Astrocyte (in vitro differentiated cells and primary cell): ENCODE measurements at regions not wholly inside any gene's neighbourhood (a gene's known extent, or its start where the extent isn't known, plus 50 kb on each side); places are given as distances from the start of the nearest gene placed in this dataset.

Experiments used
- DNase-seq: peaks from one replicate; pipeline ENCODE4 v3.0.0-alpha.2; 2010; ENCODE audit warnings: low read depth
- FAIRE-seq: peaks from 2 replicates; lab custom pipeline; 2011; peaks lifted over from hg19 to GRCh38; lab: Jason Lieb, UNC
- H2AFZ ChIP-seq: 2 replicates; pipeline ENCODE4 v1.6.0; 2012; ENCODE audit warnings: low read depth, low read length, inconsistent platforms
- H3K27ac ChIP-seq: 2 replicates; pipeline ENCODE4 v1.5.1; 2011; ENCODE audit warnings: low read depth, low read length, inconsistent platforms
- H3K27me3 ChIP-seq: 2 replicates; pipeline ENCODE4 v1.6.0; 2011; ENCODE audit warnings: low read length, inconsistent platforms; ENCODE audit not compliant: insufficient read depth
- H3K36me3 ChIP-seq: 2 replicates; pipeline ENCODE4 v1.5.1; 2011; ENCODE audit warnings: low read length, inconsistent platforms; ENCODE audit not compliant: insufficient read depth
- H3K4me1 ChIP-seq: 2 replicates; pipeline ENCODE4 v1.5.1; 2011; ENCODE audit warnings: low read length, inconsistent platforms; ENCODE audit not compliant: insufficient read depth
- H3K4me2 ChIP-seq: 2 replicates; pipeline ENCODE4 v1.6.0; 2012; ENCODE audit warnings: low read length, inconsistent platforms
- H3K4me3 ChIP-seq: 2 replicates; pipeline ENCODE4 v1.5.1; 2011; ENCODE audit warnings: low read depth, mild to moderate bottlenecking, low read length, inconsistent platforms; ENCODE audit not compliant: insufficient read depth
- H3K79me2 ChIP-seq: 2 replicates; pipeline ENCODE4 v1.6.0; 2012; ENCODE audit warnings: mild to moderate bottlenecking, low read length, inconsistent platforms; ENCODE audit not compliant: insufficient read depth
- H3K9ac ChIP-seq: 2 replicates; pipeline ENCODE4 v1.6.0; 2012; ENCODE audit warnings: mild to moderate bottlenecking, low read length, inconsistent platforms
- H3K9me3 ChIP-seq: 2 replicates; pipeline ENCODE4 v1.5.1; 2012; ENCODE audit warnings: low read depth, mild to moderate bottlenecking, low read length, inconsistent platforms; ENCODE audit not compliant: insufficient read depth
- H4K20me1 ChIP-seq: 2 replicates; pipeline ENCODE4 v1.6.0; 2012; ENCODE audit warnings: low read length, inconsistent platforms; ENCODE audit not compliant: insufficient read depth
- H3K27ac Mint-ChIP-seq: one replicate; pipeline ENCODE4 v1.8.0; 2021; ENCODE audit warnings: mild to moderate bottlenecking, mixed read lengths; ENCODE audit not compliant: unreplicated experiment
- H3K27me3 Mint-ChIP-seq: one replicate; pipeline ENCODE4 v1.8.0; 2021; ENCODE audit warnings: low read depth, mixed read lengths; ENCODE audit not compliant: unreplicated experiment
- H3K36me3 Mint-ChIP-seq: one replicate; pipeline ENCODE4 v1.8.0; 2021; ENCODE audit warnings: low read depth, mixed read lengths; ENCODE audit not compliant: unreplicated experiment
- H3K4me1 Mint-ChIP-seq: one replicate; pipeline ENCODE4 v1.8.0; 2021; ENCODE audit warnings: low read depth, mixed read lengths; ENCODE audit not compliant: unreplicated experiment
- H3K4me3 Mint-ChIP-seq: one replicate; pipeline ENCODE4 v1.8.0; 2021; ENCODE audit warnings: mild to moderate bottlenecking, moderate library complexity, mixed read lengths; ENCODE audit not compliant: unreplicated experiment
- H3K9me3 Mint-ChIP-seq: one replicate; pipeline ENCODE4 v1.8.0; 2021; ENCODE audit warnings: mild to moderate bottlenecking, mixed read lengths; ENCODE audit not compliant: unreplicated experiment
- CTCF ChIP-seq: IDR thresholded peaks from 2 replicates; pipeline ENCODE4 v1.5.1; 2011; ENCODE audit warnings: low read depth, mild to moderate bottlenecking, inconsistent platforms, low read length, moderate library complexity; ENCODE audit not compliant: insufficient read depth
- EZH2 ChIP-seq: IDR thresholded peaks from 2 replicates; pipeline ENCODE4 v1.6.1; 2012; ENCODE audit warnings: mild to moderate bottlenecking, low read length, inconsistent platforms; ENCODE audit not compliant: insufficient read depth

GRCh38 chr1:219520241-219520640, 92.7 kb downstream of the ZC3H11B start:
- Mint-ChIP-seq H3K27ac (no peak overlapping the region), H3K4me3 (no peak overlapping the region), H3K27me3 (no peaks in the 10 kb centered on the region), H3K36me3 (no peaks in the 10 kb centered on the region), H3K4me1 (peaks cover 14% of the 10 kb centered on the region), H3K9me3 (peaks cover 3% of the 10 kb centered on the region)
- Histone ChIP-seq H2AFZ (no peak overlapping the region), H3K4me2 (no peak overlapping the region), H3K4me1 (peaks cover 13% of the 10 kb centered on the region), H3K27me3 (no peaks in the 10 kb centered on the region), H3K36me3 (no peaks in the 10 kb centered on the region), H3K9ac (no peak overlapping the region), H3K27ac (no peak overlapping the region), H3K4me3 (no peak overlapping the region), H3K79me2 (no peaks in the 10 kb centered on the region), H3K9me3 (no peaks in the 10 kb centered on the region), H4K20me1 (no peaks in the 10 kb centered on the region)
- no peak for TF ChIP-seq EZH2
- no peak for TF ChIP-seq CTCF
- DNase-seq, result no peak
- FAIRE-seq, result no peak

GRCh38 chr1:219518907-219519248, 94.0 kb downstream of the ZC3H11B start:
- Mint-ChIP-seq H3K27me3 (no peaks in the 10 kb centered on the region), H3K4me3 (no peak overlapping the region), H3K4me1 (peaks cover 14% of the 10 kb centered on the region), H3K9me3 (peaks cover 3% of the 10 kb centered on the region), H3K36me3 (no peaks in the 10 kb centered on the region), H3K27ac (peak overlapping the region; percentile 88)
- H4K20me1 ChIP-seq, result no peaks in the 10 kb centered on the region
- FAIRE-seq (no peak), DNase-seq (no peak)
- H2AFZ ChIP-seq, result no peak overlapping the region
- no peaks in the 10 kb centered on the region for H3K27me3 ChIP-seq
- peaks cover 13% of the 10 kb centered on the region for H3K4me1 ChIP-seq
- peak overlapping the region; percentile 23 for H3K9ac ChIP-seq
- H3K4me3 ChIP-seq, result no peak overlapping the region
- no peaks in the 10 kb centered on the region for H3K9me3 ChIP-seq
- no peaks in the 10 kb centered on the region for H3K79me2 ChIP-seq
- H3K36me3 ChIP-seq, result no peaks in the 10 kb centered on the region
- peak overlapping the region; percentile 46 for H3K4me2 ChIP-seq
- TF ChIP-seq CTCF (no peak), EZH2 (no peak)
- H3K27ac ChIP-seq, result peak overlapping the region; percentile 12

GRCh38 chr1:219518168-219518906, 94.6 kb downstream of the ZC3H11B start:
- no peaks in the 10 kb centered on the region for H3K27me3 Mint-ChIP-seq
- FAIRE-seq, result no peak
- no peaks in the 10 kb centered on the region for H3K36me3 ChIP-seq
- peak overlapping the region; percentile 46 for H3K4me2 ChIP-seq
- H3K36me3 Mint-ChIP-seq, result no peaks in the 10 kb centered on the region
- peak; percentile 98 for DNase-seq
- H3K9me3 Mint-ChIP-seq, result peaks cover 3% of the 10 kb centered on the region
- H3K4me3 ChIP-seq, result no peak overlapping the region
- no peaks in the 10 kb centered on the region for H3K9me3 ChIP-seq
- peak overlapping the region; percentile 23 for H3K9ac ChIP-seq
- no peak overlapping the region for H3K4me3 Mint-ChIP-seq
- peak overlapping the region; percentile 12 for H3K27ac ChIP-seq
- no peak for TF ChIP-seq EZH2
- TF ChIP-seq CTCF, result no peak
- H3K27ac Mint-ChIP-seq, result peak overlapping the region; percentile 88
- no peak overlapping the region for H2AFZ ChIP-seq
- no peaks in the 10 kb centered on the region for H3K27me3 ChIP-seq
- H3K4me1 ChIP-seq, result peaks cover 13% of the 10 kb centered on the region
- H3K79me2 ChIP-seq, result no peaks in the 10 kb centered on the region
- peaks cover 14% of the 10 kb centered on the region for H3K4me1 Mint-ChIP-seq
- no peaks in the 10 kb centered on the region for H4K20me1 ChIP-seq
